Neural cell (in vitro differentiated cells): ENCODE measurements at regions not wholly inside any gene's neighbourhood (a gene's known extent, or its start where the extent isn't known, plus 50 kb on each side); places are given as distances from the start of the nearest gene placed in this dataset.

Experiments used
- H2AFZ ChIP-seq: fragments of 200-600, 300-800 bp; sonication (generic), shearing (Covaris generic); 2 replicates; pipeline ENCODE4 v1.6.0; 2014; ENCODE audit warnings: low read depth, mild to moderate bottlenecking, antibody characterized with exemption, low read length, moderate library complexity
- H3F3A ChIP-seq: fragments of 200-600 bp; shearing (Covaris generic); 2 replicates; pipeline ENCODE4 v1.6.1; 2016; ENCODE audit warnings: mild to moderate bottlenecking, moderate library complexity, mixed read lengths, antibody characterized with exemption, low read length; ENCODE audit not compliant: insufficient read depth, poor library complexity, severe bottlenecking
- H3K27ac ChIP-seq: fragments of 200-600, 300-800 bp; sonication (generic), shearing (Covaris generic); 2 replicates; pipeline ENCODE4 v1.5.1; 2014; ENCODE audit warnings: mild to moderate bottlenecking, low read length, moderate library complexity
- H3K27me3 ChIP-seq: fragments of 300-800, 200-600 bp; sonication (generic), shearing (Covaris generic); 2 replicates; pipeline ENCODE4 v1.6.0; 2014; ENCODE audit warnings: mild to moderate bottlenecking, low read depth, low read length, moderate library complexity; ENCODE audit not compliant: insufficient read depth
- H3K36me3 ChIP-seq: fragments of 300-800, 200-600 bp; sonication (generic), shearing (Covaris generic); 2 replicates; pipeline ENCODE4 v1.5.1; 2014; ENCODE audit warnings: mild to moderate bottlenecking, antibody characterized with exemption, low read length, moderate library complexity; ENCODE audit not compliant: insufficient read depth
- H3K4me2 ChIP-seq: fragments of 300-800, 200-600 bp; sonication (generic), shearing (Covaris generic); 2 replicates; pipeline ENCODE4 v1.6.0; 2014; ENCODE audit warnings: mild to moderate bottlenecking, low read length
- H3K4me3 ChIP-seq: fragments of 300-800, 200-600 bp; sonication (generic), shearing (Covaris generic); 2 replicates; pipeline ENCODE4 v1.5.1; 2014; ENCODE audit warnings: mild to moderate bottlenecking, low read length, moderate library complexity
- H3K79me2 ChIP-seq: fragments of 200-600 bp; shearing (Covaris generic); replicated peaks from 2 replicates; pipeline ENCODE4 v1.6.0; 2014; ENCODE audit warnings: mild to moderate bottlenecking, low read length, moderate library complexity; ENCODE audit not compliant: insufficient read depth
- H3K9ac ChIP-seq: fragments of 300-800, 200-600 bp; sonication (generic), shearing (Covaris generic); 2 replicates; pipeline ENCODE4 v1.6.1; 2016; ENCODE audit warnings: mild to moderate bottlenecking, low read length, mixed read lengths
- H3K9me2 ChIP-seq: fragments of 200-600 bp; shearing (Covaris generic); 2 replicates; pipeline ENCODE4 v1.6.1; 2016; ENCODE audit warnings: mild to moderate bottlenecking, low read length, mixed read lengths; ENCODE audit not compliant: insufficient read depth
- H3K9me3 ChIP-seq: fragments of 200-600, 300-800 bp; sonication (generic), shearing (Covaris generic); 2 replicates; pipeline ENCODE4 v1.6.1; 2016; ENCODE audit warnings: mild to moderate bottlenecking, mixed run types, low read length, moderate library complexity, mixed read lengths
- H4K20me1 ChIP-seq: fragments of 200-600 bp; shearing (Covaris generic); 2 replicates; pipeline ENCODE4 v1.6.1; 2016; ENCODE audit warnings: mild to moderate bottlenecking, mixed run types; ENCODE audit not compliant: insufficient read depth
- EP300 ChIP-seq: fragments of 450-650 bp; conservative IDR thresholded peaks from 2 replicates; pipeline ENCODE4 v1.6.1; 2014; ENCODE audit warnings: antibody characterized with exemption, mild to moderate bottlenecking, moderate library complexity; ENCODE audit not compliant: poor library complexity, severe bottlenecking
- EZH2 ChIP-seq: fragments of 200-600, 300-800 bp; shearing (Covaris generic), sonication (generic); IDR thresholded peaks from 2 replicates; pipeline ENCODE4 v1.6.1; 2014; ENCODE audit warnings: antibody characterized with exemption, low read length, borderline replicate concordance, mild to moderate bottlenecking; ENCODE audit not compliant: insufficient read depth, poor library complexity, severe bottlenecking
- MXI1 ChIP-seq: fragments of 450-650 bp; conservative IDR thresholded peaks from 2 replicates; pipeline ENCODE4 v1.6.1; 2014; ENCODE audit warnings: antibody characterized with exemption, mild to moderate bottlenecking; ENCODE audit not compliant: poor library complexity, severe bottlenecking
- POLR2AphosphoS5 ChIP-seq: IDR thresholded peaks from 2 replicates; pipeline ENCODE4 v1.6.1; 2012
- RAD21 ChIP-seq: fragments of 450-650 bp; conservative IDR thresholded peaks from 2 replicates; pipeline ENCODE4 v1.6.1; 2014; ENCODE audit warnings: antibody characterized with exemption, mild to moderate bottlenecking, moderate library complexity
- SMC3 ChIP-seq: fragments of 450-650 bp; conservative IDR thresholded peaks from 2 replicates; pipeline ENCODE4 v1.6.1; 2014; ENCODE audit warnings: antibody characterized with exemption, mild to moderate bottlenecking, moderate library complexity; ENCODE audit not compliant: poor library complexity
- TAF1 ChIP-seq: IDR thresholded peaks from 2 replicates; pipeline ENCODE4 v1.6.1; 2012; ENCODE audit warnings: low read depth
- TF ChIP-seq, protein P1 (sequence below): IDR thresholded peaks from 2 replicates; pipeline ENCODE4 v1.6.1; 2012; ENCODE audit warnings: borderline replicate concordance
- TF ChIP-seq, protein P2 (sequence below): fragments of 450-650 bp; IDR thresholded peaks from 2 replicates; pipeline ENCODE4 v1.5.1; 2014; ENCODE audit warnings: antibody characterized with exemption, mild to moderate bottlenecking, moderate library complexity; ENCODE audit not compliant: poor library complexity, severe bottlenecking

DNA sequence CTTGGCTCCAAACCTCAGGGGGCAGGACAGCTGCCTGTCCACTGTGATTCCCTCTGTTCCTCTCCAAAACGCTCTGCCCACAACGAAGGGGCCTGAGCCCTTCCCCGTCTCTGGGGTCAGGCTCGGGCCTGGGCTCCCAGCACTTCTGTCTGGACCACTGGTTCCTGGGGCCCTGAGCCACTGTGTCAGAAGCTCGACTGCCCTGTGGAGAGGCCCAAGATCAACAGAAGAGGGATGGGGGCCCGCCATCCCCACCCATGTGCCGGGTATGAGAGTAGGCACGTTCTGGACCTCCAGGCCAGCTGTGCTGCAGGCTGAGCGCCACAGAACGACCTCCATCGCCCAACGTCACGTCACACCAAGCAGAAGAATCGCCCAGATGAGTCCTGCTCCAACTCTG is 119.9 kb upstream of the HS6ST1 start:
- no peaks in the 10 kb centered on the region for H3K9me3 ChIP-seq
- no peak overlapping the region for H3K9ac ChIP-seq
- no peak overlapping the region for H2AFZ ChIP-seq
- H3K9me2 ChIP-seq, result no peaks in the 10 kb centered on the region
- H3K27ac ChIP-seq, result no peak overlapping the region
- no peaks in the 10 kb centered on the region for H3K36me3 ChIP-seq
- H3K4me3 ChIP-seq, result no peak overlapping the region
- H4K20me1 ChIP-seq, result no peaks in the 10 kb centered on the region
- H3K27me3 ChIP-seq, result no peaks in the 10 kb centered on the region
- H3F3A ChIP-seq, result no peaks in the 10 kb centered on the region
- TF ChIP-seq MXI1, result no peak
- TF ChIP-seq, protein P1, sequence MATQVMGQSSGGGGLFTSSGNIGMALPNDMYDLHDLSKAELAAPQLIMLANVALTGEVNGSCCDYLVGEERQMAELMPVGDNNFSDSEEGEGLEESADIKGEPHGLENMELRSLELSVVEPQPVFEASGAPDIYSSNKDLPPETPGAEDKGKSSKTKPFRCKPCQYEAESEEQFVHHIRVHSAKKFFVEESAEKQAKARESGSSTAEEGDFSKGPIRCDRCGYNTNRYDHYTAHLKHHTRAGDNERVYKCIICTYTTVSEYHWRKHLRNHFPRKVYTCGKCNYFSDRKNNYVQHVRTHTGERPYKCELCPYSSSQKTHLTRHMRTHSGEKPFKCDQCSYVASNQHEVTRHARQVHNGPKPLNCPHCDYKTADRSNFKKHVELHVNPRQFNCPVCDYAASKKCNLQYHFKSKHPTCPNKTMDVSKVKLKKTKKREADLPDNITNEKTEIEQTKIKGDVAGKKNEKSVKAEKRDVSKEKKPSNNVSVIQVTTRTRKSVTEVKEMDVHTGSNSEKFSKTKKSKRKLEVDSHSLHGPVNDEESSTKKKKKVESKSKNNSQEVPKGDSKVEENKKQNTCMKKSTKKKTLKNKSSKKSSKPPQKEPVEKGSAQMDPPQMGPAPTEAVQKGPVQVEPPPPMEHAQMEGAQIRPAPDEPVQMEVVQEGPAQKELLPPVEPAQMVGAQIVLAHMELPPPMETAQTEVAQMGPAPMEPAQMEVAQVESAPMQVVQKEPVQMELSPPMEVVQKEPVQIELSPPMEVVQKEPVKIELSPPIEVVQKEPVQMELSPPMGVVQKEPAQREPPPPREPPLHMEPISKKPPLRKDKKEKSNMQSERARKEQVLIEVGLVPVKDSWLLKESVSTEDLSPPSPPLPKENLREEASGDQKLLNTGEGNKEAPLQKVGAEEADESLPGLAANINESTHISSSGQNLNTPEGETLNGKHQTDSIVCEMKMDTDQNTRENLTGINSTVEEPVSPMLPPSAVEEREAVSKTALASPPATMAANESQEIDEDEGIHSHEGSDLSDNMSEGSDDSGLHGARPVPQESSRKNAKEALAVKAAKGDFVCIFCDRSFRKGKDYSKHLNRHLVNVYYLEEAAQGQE, result no peak
- TF ChIP-seq POLR2AphosphoS5, result no peak
- H3K4me2 ChIP-seq, result no peak overlapping the region
- H3K79me2 ChIP-seq, result no peaks in the 10 kb centered on the region

DNA sequence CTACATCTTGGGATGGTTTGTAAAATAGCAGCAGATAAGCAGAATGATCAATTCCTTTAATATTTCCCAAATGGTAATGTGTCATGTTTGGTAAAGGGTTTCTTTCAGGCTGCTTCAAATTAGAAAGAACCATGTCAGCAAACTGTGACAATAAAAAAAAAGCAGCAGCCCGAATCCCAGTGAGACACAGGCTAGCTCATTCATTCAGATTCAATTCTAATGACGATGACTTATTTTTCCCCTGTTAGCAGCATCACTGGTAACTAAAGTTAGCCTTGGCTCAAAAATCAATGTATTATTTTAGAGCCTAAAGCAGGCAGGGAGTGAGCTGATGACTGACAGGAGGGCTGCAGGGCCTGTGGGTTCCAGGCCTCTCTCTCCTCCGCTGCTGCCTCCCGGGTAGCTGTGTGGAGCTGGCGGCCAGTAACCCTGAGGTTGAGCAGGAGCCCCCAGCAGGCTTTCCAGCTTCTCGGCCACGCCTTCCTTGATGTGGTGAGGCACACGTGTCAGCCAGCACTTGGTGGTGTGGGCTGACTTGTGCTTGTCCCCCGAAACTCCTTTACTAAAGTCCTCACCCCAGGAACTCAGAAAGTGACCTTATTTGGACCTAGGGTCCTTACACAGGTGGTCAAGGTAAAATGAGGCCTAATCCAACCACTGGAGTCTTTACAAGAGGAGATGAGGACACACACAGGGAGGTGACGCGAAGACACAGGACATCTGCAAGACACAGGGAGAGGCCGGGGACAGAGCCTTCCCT is 120.5 kb upstream of the HS6ST1 start:
- Histone ChIP-seq H3K4me3 (no peak overlapping the region), H3K9me3 (no peaks in the 10 kb centered on the region), H3K9me2 (no peaks in the 10 kb centered on the region), H4K20me1 (no peaks in the 10 kb centered on the region), H3K36me3 (no peaks in the 10 kb centered on the region), H3K79me2 (no peaks in the 10 kb centered on the region), H3K27ac (no peak overlapping the region), H3K9ac (no peak overlapping the region), H3F3A (no peaks in the 10 kb centered on the region), H2AFZ (no peak overlapping the region), H3K4me2 (no peak overlapping the region), H3K27me3 (no peaks in the 10 kb centered on the region)
- TF ChIP-seq RAD21, result no peak
- TF ChIP-seq SMC3, result no peak
- TF ChIP-seq TAF1, result no peak
- TF ChIP-seq POLR2AphosphoS5, result no peak
- no peak for TF ChIP-seq EZH2
- TF ChIP-seq, protein P1, result no peak
- no peak for TF ChIP-seq MXI1
- TF ChIP-seq, protein P2, sequence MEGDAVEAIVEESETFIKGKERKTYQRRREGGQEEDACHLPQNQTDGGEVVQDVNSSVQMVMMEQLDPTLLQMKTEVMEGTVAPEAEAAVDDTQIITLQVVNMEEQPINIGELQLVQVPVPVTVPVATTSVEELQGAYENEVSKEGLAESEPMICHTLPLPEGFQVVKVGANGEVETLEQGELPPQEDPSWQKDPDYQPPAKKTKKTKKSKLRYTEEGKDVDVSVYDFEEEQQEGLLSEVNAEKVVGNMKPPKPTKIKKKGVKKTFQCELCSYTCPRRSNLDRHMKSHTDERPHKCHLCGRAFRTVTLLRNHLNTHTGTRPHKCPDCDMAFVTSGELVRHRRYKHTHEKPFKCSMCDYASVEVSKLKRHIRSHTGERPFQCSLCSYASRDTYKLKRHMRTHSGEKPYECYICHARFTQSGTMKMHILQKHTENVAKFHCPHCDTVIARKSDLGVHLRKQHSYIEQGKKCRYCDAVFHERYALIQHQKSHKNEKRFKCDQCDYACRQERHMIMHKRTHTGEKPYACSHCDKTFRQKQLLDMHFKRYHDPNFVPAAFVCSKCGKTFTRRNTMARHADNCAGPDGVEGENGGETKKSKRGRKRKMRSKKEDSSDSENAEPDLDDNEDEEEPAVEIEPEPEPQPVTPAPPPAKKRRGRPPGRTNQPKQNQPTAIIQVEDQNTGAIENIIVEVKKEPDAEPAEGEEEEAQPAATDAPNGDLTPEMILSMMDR, result no peak
- no peak for TF ChIP-seq EP300
